H1 (cell line): ENCODE measurements at regions not wholly inside any gene's neighbourhood (a gene's known extent, or its start where the extent isn't known, plus 50 kb on each side); places are given as distances from the start of the nearest gene placed in this dataset.
A peak's percentile ranks its signal among the peaks of the same experiment; 100 is the strongest.

Source experiments
- CTCF ChIA-PET: fragments of 300-600 bp; sonication (Branson Sonifier 250); formaldehyde crosslinking; loops from one replicate; lab custom pipeline; 2021; ENCODE audit not compliant: partially characterized antibody; lab: Charles Lee
- POLR2A ChIA-PET: fragments of 300-600 bp; sonication (Branson Sonifier 250); formaldehyde crosslinking; loops from one replicate; lab custom pipeline; 2021; ENCODE audit warnings: inconsistent platforms; ENCODE audit not compliant: partially characterized antibody; lab: Charles Lee
- DNase-seq, 2 experiments: peaks; one replicate each; pipeline versions ENCODE4 v3.0.0 to v3.0.0-alpha.2; 2010 to 2022; ENCODE audit warnings: low spot score in 2 of 2, low read depth in 1 of 2, mixed read lengths in 1 of 2
- FAIRE-seq: peaks from 2 replicates; lab custom pipeline; 2011; peaks lifted over from hg19 to GRCh38; lab: Jason Lieb, UNC
- H2AFZ ChIP-seq: 2 replicates; pipeline ENCODE4 v1.8.1; 2012; ENCODE audit warnings: low read length, inconsistent platforms
- H2AK5ac ChIP-seq: 2 replicates; pipeline ENCODE4 v1.6.1; 2013; ENCODE audit warnings: low read depth, low read length
- H2BK120ac ChIP-seq: replicated peaks from 2 replicates; pipeline ENCODE3; 2013; ENCODE audit warnings: low read depth, low read length, inconsistent platforms
- H2BK12ac ChIP-seq: 2 replicates; pipeline ENCODE4 v1.6.1; 2013; ENCODE audit warnings: low read depth, low read length
- H2BK15ac ChIP-seq: 2 replicates; pipeline ENCODE4 v1.6.1; 2013; ENCODE audit warnings: low read length
- H2BK20ac ChIP-seq: 2 replicates; pipeline ENCODE4 v1.6.1; 2013; ENCODE audit warnings: low read length
- H2BK5ac ChIP-seq: 2 replicates; pipeline ENCODE4 v1.6.1; 2013; ENCODE audit warnings: low read depth, low read length
- H3K14ac ChIP-seq: 2 replicates; pipeline ENCODE4 v1.6.1; 2013; ENCODE audit warnings: inconsistent platforms; ENCODE audit not compliant: insufficient read length
- H3K18ac ChIP-seq: 2 replicates; pipeline ENCODE4 v1.6.1; 2013; ENCODE audit warnings: low read length; ENCODE audit errors: extremely low read depth
- H3K23ac ChIP-seq: 2 replicates; pipeline ENCODE4 v1.6.1; 2013; ENCODE audit warnings: inconsistent platforms; ENCODE audit not compliant: insufficient read length
- H3K23me2 ChIP-seq: 2 replicates; pipeline ENCODE4 v1.6.1; 2013; ENCODE audit warnings: low read depth, low read length
- H3K27ac ChIP-seq: 2 replicates; pipeline ENCODE4 v1.6.1; 2011; ENCODE audit warnings: low read depth, low read length, inconsistent platforms
- H3K27me3 ChIP-seq, 4 experiments: replicated peaks in 1 of 4; 1 replicate in 1 of 4; 2 replicates in 3 of 4; pipeline versions ENCODE4 v1.6.1 to v1.8.1; 2011 to 2013; ENCODE audit warnings: low read length in 3 of 4, mild to moderate bottlenecking in 3 of 4, inconsistent platforms in 2 of 4, mixed read lengths in 2 of 4, moderate library complexity in 1 of 4; ENCODE audit not compliant: control insufficient read depth in 3 of 4, insufficient read depth in 3 of 4; ENCODE audit errors: extremely low read depth in 1 of 4
- H3K36me3 ChIP-seq, 4 experiments: 2 replicates each; pipeline versions ENCODE4 v1.6.1 to v1.8.1; 2011 to 2013; ENCODE audit warnings: mild to moderate bottlenecking in 4 of 4, low read length in 3 of 4, moderate library complexity in 2 of 4, control low read depth in 1 of 4, inconsistent platforms in 1 of 4; ENCODE audit not compliant: insufficient read depth in 4 of 4, control insufficient read depth in 2 of 4
- H3K4ac ChIP-seq: replicated peaks from 2 replicates; pipeline ENCODE3; 2013; ENCODE audit warnings: low read length, low read depth, mixed read lengths, inconsistent platforms; ENCODE audit not compliant: insufficient read length
- H3K4me1 ChIP-seq, 4 experiments: replicated peaks in 1 of 4; 1 replicate in 1 of 4; 2 replicates in 3 of 4; pipeline versions ENCODE4 v1.6.1 to v1.8.1; 2011 to 2013; ENCODE audit warnings: low read length in 3 of 4, inconsistent platforms in 2 of 4, mixed read lengths in 1 of 4; ENCODE audit not compliant: insufficient read depth in 4 of 4, control insufficient read depth in 3 of 4
- H3K4me2 ChIP-seq, 2 experiments: 2 replicates each; pipeline versions ENCODE4 v1.6.1 to v1.8.1; 2011 to 2013; ENCODE audit warnings: low read depth in 2 of 2, low read length in 2 of 2, control low read depth in 1 of 2, inconsistent platforms in 1 of 2, mild to moderate bottlenecking in 1 of 2; ENCODE audit not compliant: insufficient read depth in 1 of 2
- H3K4me3 ChIP-seq, 4 experiments: fragments of 200-600, 300-600 bp in 1 of 4; sonication (generic), shearing (Covaris generic), sonication (Bioruptor Twin) in 1 of 4; 2 replicates each; pipeline versions ENCODE4 v1.5.1 to v1.8.1; 2011 to 2016; ENCODE audit warnings: low read length in 4 of 4, low read depth in 3 of 4, control low read depth in 2 of 4, inconsistent platforms in 2 of 4, mild to moderate bottlenecking in 2 of 4, mixed read lengths in 1 of 4, moderate library complexity in 1 of 4; ENCODE audit not compliant: insufficient read depth in 2 of 4; ENCODE audit errors: extremely low read depth in 1 of 4
- H3K56ac ChIP-seq: replicated peaks from 2 replicates; pipeline ENCODE3; 2013; ENCODE audit warnings: low read depth, mild to moderate bottlenecking, mixed read lengths, low read length, inconsistent platforms; ENCODE audit not compliant: insufficient read length
- H3K79me1 ChIP-seq: 2 replicates; pipeline ENCODE4 v1.6.1; 2013; ENCODE audit warnings: low read depth, low read length, control low read depth
- H3K79me2 ChIP-seq, 2 experiments: 2 replicates each; pipeline versions ENCODE4 v1.6.1 to v1.8.1; 2012 to 2013; ENCODE audit warnings: low read length in 2 of 2, mild to moderate bottlenecking in 2 of 2, inconsistent platforms in 1 of 2; ENCODE audit not compliant: insufficient read depth in 2 of 2, control insufficient read depth in 1 of 2
- H3K9ac ChIP-seq, 4 experiments: replicated peaks in 1 of 4; 1 replicate in 1 of 4; 2 replicates in 3 of 4; pipeline versions ENCODE4 v1.6.1 to v1.8.1; 2011 to 2013; ENCODE audit warnings: low read depth in 3 of 4, low read length in 3 of 4, control low read depth in 2 of 4, mild to moderate bottlenecking in 2 of 4, moderate library complexity in 2 of 4, inconsistent platforms in 1 of 4; ENCODE audit errors: extremely low read depth in 1 of 4
- H3K9me3 ChIP-seq, 2 experiments: 2 replicates each; pipeline versions ENCODE4 v1.6.1 to v1.8.1; 2012 to 2013; ENCODE audit warnings: mild to moderate bottlenecking in 2 of 2, moderate library complexity in 2 of 2, control low read depth in 1 of 2, inconsistent platforms in 1 of 2, low read depth in 1 of 2, low read length in 1 of 2, mixed read lengths in 1 of 2; ENCODE audit not compliant: insufficient read depth in 2 of 2
- H4K20me1 ChIP-seq, 2 experiments: replicated peaks in 1 of 2; 2 replicates each; pipeline versions ENCODE3 to v1.8.1; 2011 to 2013; ENCODE audit warnings: inconsistent platforms in 2 of 2, low read length in 2 of 2, mild to moderate bottlenecking in 1 of 2; ENCODE audit not compliant: insufficient read depth in 2 of 2, control insufficient read depth in 1 of 2
- H4K5ac ChIP-seq: 2 replicates; pipeline ENCODE4 v1.6.1; 2013; ENCODE audit warnings: low read length, low read depth, mixed read lengths, inconsistent platforms; ENCODE audit not compliant: insufficient read length
- H4K8ac ChIP-seq: 2 replicates; pipeline ENCODE4 v1.8.0; 2013; ENCODE audit warnings: mild to moderate bottlenecking, moderate library complexity, low read length, inconsistent platforms; ENCODE audit not compliant: insufficient read depth; ENCODE audit errors: extremely low read depth
- H4K91ac ChIP-seq: replicated peaks from 2 replicates; pipeline ENCODE3; 2013; ENCODE audit warnings: low read length, mixed read lengths, inconsistent platforms; ENCODE audit not compliant: insufficient read length
- ATF3 ChIP-seq: IDR thresholded peaks from 2 replicates; pipeline ENCODE4 v1.6.1; 2011; ENCODE audit warnings: low read depth, mild to moderate bottlenecking, low read length; ENCODE audit not compliant: insufficient read depth
- CBX5 ChIP-seq: fragments of 300-800, 300-1000 bp; sonication (generic); IDR thresholded peaks from 2 replicates; pipeline ENCODE4 v1.7.1; 2016; ENCODE audit warnings: antibody characterized with exemption, low read length, low read depth
- KDM5A ChIP-seq: fragments of 200-600 bp; IDR thresholded peaks from 2 replicates; pipeline ENCODE4 v1.7.1; 2012; ENCODE audit warnings: mild to moderate bottlenecking, low read length, inconsistent platforms, mixed read lengths
- RBBP5 ChIP-seq: IDR thresholded peaks from 2 replicates; pipeline ENCODE4 v1.7.1; 2012; ENCODE audit warnings: low read depth, mild to moderate bottlenecking, inconsistent platforms, low read length, moderate library complexity, borderline replicate concordance
- WGBS, 2 experiments: shearing (Covaris generic) in 1 of 2; methylation state at CpG; one replicate each; pipeline versions ENCODE4 v1.1.6 to v1.1.7; 2013 to 2015; ENCODE audit warnings: low lambda C conversion rate in 2 of 2, mixed read lengths in 2 of 2, inconsistent platforms in 1 of 2, low coverage in 1 of 2, missing lambda C conversion rate in 1 of 2; ENCODE audit not compliant: insufficient replicate concordance in 2 of 2, insufficient coverage in 1 of 2, insufficient read length in 1 of 2; ENCODE audit errors: extremely low coverage in 1 of 2, missing lambda C conversion rate in 1 of 2; 5-methylcytosine and 5-hydroxymethylcytosine counted together

GRCh38 chr1:244239261-244239770 is 188.2 kb downstream of the ZBTB18 start:
- Histone ChIP-seq H4K91ac (peak overlapping the region; percentile 95), H3K14ac (no peak overlapping the region), H2BK5ac (peak overlapping the region; percentile 96; the same call in 1 of the 2 replicates), H4K5ac (peak overlapping the region; percentile 8), H3K56ac (no peak overlapping the region), H3K4me1 (peaks cover 0 to 4% (median 0%) of the 10 kb centered on the region in 4 experiments; a peak in 2 of 7 replicates), H3K4ac (peak overlapping the region; percentile 75), H3K4me3 (no peak overlapping the region), H3K9ac (no peak overlapping the region), H3K4me2 (no peak overlapping the region), H2BK20ac (peak overlapping the region; percentile 21; the same call in 1 of the 2 replicates), H3K9me3 (no peaks in the 10 kb centered on the region), H4K8ac (no peak overlapping the region), H2BK12ac (peak overlapping the region; percentile 78; the same call in 1 of the 2 replicates), H2BK120ac (peak overlapping the region; percentile 93), H3K23me2 (no peaks in the 10 kb centered on the region), H2AK5ac (no peak overlapping the region), H2AFZ (peak overlapping the region; percentile 88), H3K23ac (no peak overlapping the region), H3K79me1 (no peaks in the 10 kb centered on the region), H3K36me3 (no peaks in the 10 kb centered on the region), H2BK15ac (no peak overlapping the region), H3K18ac (peak overlapping the region; percentile 44; the same call in 1 of the 2 replicates), H4K20me1 (no peaks in the 10 kb centered on the region), H3K27me3 (no peaks in the 10 kb centered on the region), H3K79me2 (no peaks in the 10 kb centered on the region), H3K27ac (no peak overlapping the region)
- DNase-seq: no peak
- 96% methylated on average over 4 of the region's 4 CpGs; no CpG with 5 or more reads in 1 of the 2 experiments for WGBS, 2 experiments
- POLR2A ChIA-PET: no interaction called here
- CTCF ChIA-PET: interaction anchor here (0.9 to 1.4 kb wide), 2 partner anchors 15 to 34 kb away, joined by 3 to 5 read pairs; no protein-coding TSS in a partner anchor
- TF ChIP-seq KDM5A (no peak), ATF3 (no peak), CBX5 (no peak), RBBP5 (no peak)
- FAIRE-seq: no peak
